Liver (tissue), 8 donors: ENCODE measurements at regions not wholly inside any gene's neighbourhood (a gene's known extent, or its start where the extent isn't known, plus 50 kb on each side); places are given as distances from the start of the nearest gene placed in this dataset.

Source experiments
- DNase-seq: peaks from one replicate; pipeline ENCODE4 v3.0.0-alpha.2; 2017; ENCODE audit warnings: low spot score
- H3K27ac ChIP-seq, 2 donors: one replicate each; pipeline ENCODE4 v1.7.0; 2013; ENCODE audit warnings: inconsistent platforms in 2 of 2, low read length in 2 of 2, control low read depth in 1 of 2, low read depth in 1 of 2, mild to moderate bottlenecking in 1 of 2
- H3K27me3 ChIP-seq, 4 donors: one replicate each; pipeline versions ENCODE4 v1.6.1 to v1.7.0; 2013; ENCODE audit warnings: low read length in 3 of 4, inconsistent platforms in 1 of 4, mild to moderate bottlenecking in 1 of 4, moderate library complexity in 1 of 4; ENCODE audit not compliant: control insufficient read depth in 4 of 4, insufficient read depth in 4 of 4
- H3K36me3 ChIP-seq, 4 donors: one replicate each; pipeline versions ENCODE4 v1.6.1 to v1.7.0; 2013; ENCODE audit warnings: low read length in 3 of 4, mild to moderate bottlenecking in 3 of 4, low read depth in 1 of 4, moderate library complexity in 1 of 4; ENCODE audit not compliant: control insufficient read depth in 4 of 4, insufficient read depth in 3 of 4
- H3K4me1 ChIP-seq, 4 donors: one replicate each; pipeline versions ENCODE4 v1.6.1 to v1.7.0; 2013; ENCODE audit warnings: low read length in 3 of 4, mild to moderate bottlenecking in 3 of 4, moderate library complexity in 1 of 4; ENCODE audit not compliant: control insufficient read depth in 4 of 4, insufficient read depth in 4 of 4
- H3K4me3 ChIP-seq, 3 donors: one replicate each; pipeline versions ENCODE4 v1.6.1 to v1.7.0; 2013; ENCODE audit warnings: low read length in 3 of 3, control low read depth in 1 of 3, low read depth in 1 of 3, mild to moderate bottlenecking in 1 of 3
- H3K9ac ChIP-seq, 2 donors: one replicate each; pipeline ENCODE4 v1.7.0; 2013; ENCODE audit warnings: low read length in 2 of 2, mild to moderate bottlenecking in 2 of 2, moderate library complexity in 2 of 2, control low read depth in 1 of 2, low read depth in 1 of 2
- H3K9me3 ChIP-seq, 4 donors: one replicate each; pipeline versions ENCODE4 v1.6.1 to v1.7.0; 2013; ENCODE audit warnings: low read length in 3 of 4; ENCODE audit not compliant: control insufficient read depth in 4 of 4
- ATF3 ChIP-seq: IDR thresholded peaks from 2 replicates; pipeline ENCODE4 v1.6.1; 2016; ENCODE audit warnings: antibody characterized with exemption
- CTCF ChIP-seq: fragments of 150-350 bp; IDR thresholded peaks from 2 replicates; pipeline ENCODE4 v1.5.1; 2017; ENCODE audit warnings: improper control_type of control experiment, low read depth, low read length; ENCODE audit not compliant: missing input control
- EGR1 ChIP-seq, 2 donors: IDR thresholded peaks; 2 replicates each; pipeline ENCODE4 v1.6.1; 2016 to 2018; ENCODE audit warnings: antibody characterized with exemption in 2 of 2, low read depth in 2 of 2
- FOXA1 ChIP-seq: IDR thresholded peaks from 2 replicates; pipeline ENCODE4 v1.6.1; 2016; ENCODE audit warnings: antibody characterized with exemption
- FOXA2 ChIP-seq: IDR thresholded peaks from 2 replicates; pipeline ENCODE4 v1.6.1; 2016; ENCODE audit warnings: antibody characterized with exemption
- GABPA ChIP-seq, 2 donors: IDR thresholded peaks in 1 of 2; conservative IDR thresholded peaks in 1 of 2; 2 replicates each; pipeline ENCODE4 v1.6.1; 2016; ENCODE audit warnings: antibody characterized with exemption in 2 of 2, mild to moderate bottlenecking in 1 of 2, moderate library complexity in 1 of 2
- HNF4A ChIP-seq, 2 donors: conservative IDR thresholded peaks; 2 replicates each; pipeline ENCODE4 v1.6.1; 2016; ENCODE audit warnings: antibody characterized with exemption in 2 of 2, mild to moderate bottlenecking in 2 of 2
- HNF4G ChIP-seq: IDR thresholded peaks from 2 replicates; pipeline ENCODE4 v1.6.1; 2016; ENCODE audit warnings: antibody characterized with exemption
- JUND ChIP-seq, 2 donors: IDR thresholded peaks; 2 replicates each; pipeline ENCODE4 v1.6.1; 2016; ENCODE audit warnings: antibody characterized with exemption in 2 of 2
- MAX ChIP-seq: IDR thresholded peaks from 2 replicates; pipeline ENCODE4 v1.6.1; 2016; ENCODE audit warnings: antibody characterized with exemption
- NR2F2 ChIP-seq: IDR thresholded peaks from 2 replicates; pipeline ENCODE4 v1.6.1; 2016; ENCODE audit warnings: antibody characterized with exemption
- RAD21 ChIP-seq, 2 donors: IDR thresholded peaks; 2 replicates each; pipeline ENCODE4 v1.6.1; 2016; ENCODE audit warnings: antibody characterized with exemption in 2 of 2, mild to moderate bottlenecking in 2 of 2
- REST ChIP-seq: IDR thresholded peaks from 2 replicates; pipeline ENCODE4 v1.6.1; 2016; ENCODE audit warnings: antibody characterized with exemption, mild to moderate bottlenecking
- RXRA ChIP-seq, 2 donors: IDR thresholded peaks; 2 replicates each; pipeline ENCODE4 v1.6.1; 2017 to 2018; ENCODE audit warnings: antibody characterized with exemption in 2 of 2, mild to moderate bottlenecking in 1 of 2
- SP1 ChIP-seq: IDR thresholded peaks from 2 replicates; pipeline ENCODE4 v1.6.1; 2018; ENCODE audit warnings: antibody characterized with exemption, mild to moderate bottlenecking
- TAF1 ChIP-seq: conservative IDR thresholded peaks from 2 replicates; pipeline ENCODE4 v1.6.1; 2016; ENCODE audit warnings: antibody characterized with exemption, mild to moderate bottlenecking
- YY1 ChIP-seq: IDR thresholded peaks from 2 replicates; pipeline ENCODE4 v1.6.1; 2016; ENCODE audit warnings: antibody characterized with exemption, mild to moderate bottlenecking
- ZBTB33 ChIP-seq: IDR thresholded peaks from 2 replicates; pipeline ENCODE4 v1.6.1; 2016; ENCODE audit warnings: antibody characterized with exemption
- WGBS: extraction: QIAGEN DNeasy Blood & Tissue Kit; methylation state at CpG from one replicate; pipeline ENCODE4 v1.1.7; 2013; 5-methylcytosine and 5-hydroxymethylcytosine counted together
- donor health status: healthy.
- donor health status: healthy.
- donor health status: healthy.
- donor health status: healthy.
- donor health status: healthy.

- no peaks in the 10 kb centered on the region for H3K9me3 ChIP-seq
- no peaks in the 10 kb centered on the region for H3K36me3 ChIP-seq
- TF ChIP-seq RXRA (IDR thresholded peaks at IDR 0.05) (no peak), CTCF (no peak), SP1 (no peak), NR2F2 (no peak), REST (no peak), ATF3 (no peak), HNF4G (no peak)
- no peak overlapping the region for H3K9ac ChIP-seq
- no peaks in the 10 kb centered on the region for H3K27me3 ChIP-seq
- 75% methylated on average over 2 of the region's 2 CpGs for WGBS
- no peak overlapping the region for H3K27ac ChIP-seq
- no peaks in the 10 kb centered on the region for H3K4me1 ChIP-seq
- H3K4me3 ChIP-seq, result no peak overlapping the region
- no peak for DNase-seq
Observed at GRCh38 chr5:91643797-91644196, 260.7 kb upstream of the ARRDC3 start.

GRCh38 chr5:91642581-91642980 is 259.5 kb upstream of the ARRDC3 start:
- 75% methylated on average over 5 of the region's 5 CpGs for WGBS
- no peaks in the 10 kb centered on the region for H3K27me3 ChIP-seq
- no peaks in the 10 kb centered on the region for H3K4me1 ChIP-seq
- no peak for DNase-seq
- H3K36me3 ChIP-seq, result no peaks in the 10 kb centered on the region
- no peak overlapping the region for H3K4me3 ChIP-seq
- no peak for TF ChIP-seq EGR1 (IDR thresholded peaks at IDR 0.05; ENCODE audit: low read depth in 2 of 2)
- TF ChIP-seq HNF4G, result no peak
- TF ChIP-seq YY1, result no peak
- no peak for TF ChIP-seq GABPA (IDR thresholded peaks at IDR 0.05 in 1 of 2, conservative IDR thresholded peaks at IDR 0.05 in 1 of 2)
- TF ChIP-seq CTCF, result no peak
- TF ChIP-seq TAF1, result no peak
- no peak for TF ChIP-seq RAD21 (IDR thresholded peaks at IDR 0.05)
- TF ChIP-seq FOXA1, result no peak
- no peak for TF ChIP-seq REST
- no peak for TF ChIP-seq SP1
- no peak for TF ChIP-seq ATF3
- no peak for TF ChIP-seq HNF4A (conservative IDR thresholded peaks at IDR 0.05)
- no peak for TF ChIP-seq JUND (IDR thresholded peaks at IDR 0.05)
- TF ChIP-seq RXRA (IDR thresholded peaks at IDR 0.05), result no peak
- no peak for TF ChIP-seq FOXA2
- no peak for TF ChIP-seq ZBTB33
- TF ChIP-seq NR2F2, result no peak
- TF ChIP-seq MAX, result no peak
- H3K9ac ChIP-seq, result no peak overlapping the region
- no peaks in the 10 kb centered on the region for H3K9me3 ChIP-seq
- no peak overlapping the region for H3K27ac ChIP-seq
